NCI-H460 (cell line): ENCODE measurements at regions not wholly inside any gene's neighbourhood (a gene's known extent, or its start where the extent isn't known, plus 50 kb on each side); places are given as distances from the start of the nearest gene placed in this dataset.

Experiments used
- DNase-seq: peaks from one replicate; pipeline ENCODE4 v3.0.0-alpha.2; 2016; ENCODE audit warnings: low read depth; ENCODE audit errors: extremely low read depth
- small RNA-seq, 2 experiments: library from RNA; depleted of rRNA; stranded (forward); fragments of <200 nt; gene quantifications; one replicate each; pipeline ENCODE3, GENCODE V24; 2014

GRCh38 chr7:116445447-116446211 is 53.9 kb upstream of the CAV2 start:
- DNase-seq, result no peak

GRCh38 chr7:116446212-116446855 is 53.2 kb upstream of the CAV2 start:
- DNase-seq, result no peak

GRCh38 chr7:116447436-116447835 is 52.1 kb upstream of the CAV2 start:
- DNase-seq, result no peak

- DNase-seq, result no peak
Observed at GRCh38 chr7:116447966-116448839, 51.3 kb upstream of the CAV2 start.

- DNase-seq, result peak; percentile 89
Observed at GRCh38 chr7:116449441-116449840, 50.1 kb upstream of the CAV2 start.

Small RNA genes in the stretch of these regions (small RNA-seq; reads per million reads assigned to genes)
- 0 reads per million in 2 experiments for gene RF00017
